ENCODE measurements at regions not wholly inside any gene's neighbourhood (a gene's known extent, or its start where the extent isn't known, plus 50 kb on each side); places are given as distances from the start of the nearest gene placed in this dataset.

DNA sequence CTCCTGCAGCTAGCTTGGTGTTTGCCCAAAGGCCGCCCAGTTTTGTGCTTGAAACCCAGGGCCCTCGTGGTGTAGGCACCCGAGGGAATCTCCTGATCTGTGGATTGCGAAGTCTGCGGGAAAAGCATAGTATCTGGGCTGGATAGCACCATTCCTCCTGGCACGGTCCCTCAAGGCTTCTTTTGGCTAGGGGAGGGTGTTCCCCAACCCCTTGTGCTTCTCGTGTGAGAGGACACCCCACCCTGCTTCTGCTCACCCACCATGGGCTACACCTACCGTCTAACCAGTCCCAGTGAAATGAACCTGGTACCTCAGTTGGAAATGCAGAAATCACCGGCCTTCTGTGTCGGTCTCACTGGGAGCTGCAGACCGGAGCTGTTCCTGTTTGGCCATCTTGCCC, 403.5 kb downstream of the USP25 start:
- H3K79me2 ChIP-seq (replicated peaks; ENCODE audit: insufficient read depth), result no peaks in the 10 kb centered on the region
- peaks cover under 1% of the 10 kb centered on the region; the same call in 1 of the 2 replicates for H3K9me2 ChIP-seq (ENCODE audit: insufficient read depth)

DNA sequence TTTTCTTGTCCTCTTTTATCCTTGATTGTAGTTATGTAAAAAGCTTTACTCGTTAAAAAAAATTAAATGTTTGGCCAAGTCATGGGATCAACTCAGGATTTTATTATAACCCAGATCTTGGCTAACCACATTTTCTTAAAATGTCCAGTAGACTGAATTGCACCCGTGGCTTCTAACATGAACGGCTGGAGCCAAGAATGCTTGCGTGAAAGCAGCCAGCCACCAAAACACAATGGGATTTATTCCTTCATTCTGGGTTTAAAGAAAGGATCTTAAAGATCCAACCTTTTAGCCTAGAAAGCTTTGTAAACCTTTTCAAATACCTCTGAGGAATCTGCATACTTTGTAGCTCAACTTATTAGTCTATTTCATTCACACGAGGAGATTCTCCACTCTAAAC, 404.4 kb downstream of the USP25 start:
- no peak overlapping the region for H2AFZ ChIP-seq
- H3K79me2 ChIP-seq (replicated peaks; ENCODE audit: insufficient read depth), result no peaks in the 10 kb centered on the region
- no peaks in the 10 kb centered on the region for H3K4me1 ChIP-seq (ENCODE audit: insufficient read depth)
- H3K27me3 Mint-ChIP-seq (ENCODE audit: insufficient read depth, low read depth, poor library complexity), result no peaks in the 10 kb centered on the region
- peaks cover 8% of the 10 kb centered on the region; the same call in 1 of the 3 replicates for H3K9me3 Mint-ChIP-seq
- no peaks in the 10 kb centered on the region; the same call in 2 of the 3 replicates for H3K36me3 Mint-ChIP-seq (ENCODE audit: low read depth)
- H3K4me2 ChIP-seq, result no peak overlapping the region
- no peak overlapping the region for H3K4me3 Mint-ChIP-seq
- no peaks in the 10 kb centered on the region for H3K36me3 ChIP-seq (ENCODE audit: insufficient read depth)
- DNase-seq (ENCODE audit: low spot score), result no peak
- no peaks in the 10 kb centered on the region for H4K20me1 ChIP-seq (replicated peaks; ENCODE audit: insufficient read depth)
- no peaks in the 10 kb centered on the region for H3K4me1 Mint-ChIP-seq
- no peak overlapping the region; the same call in 1 of the 2 replicates for H3K27ac Mint-ChIP-seq
- H3F3A ChIP-seq (replicated peaks; ENCODE audit: low read depth), result no peaks in the 10 kb centered on the region
- H3K9me2 ChIP-seq (ENCODE audit: insufficient read depth), result no peaks in the 10 kb centered on the region; the same call in 1 of the 2 replicates
- no peak overlapping the region for H3K4me3 ChIP-seq
- ATAC-seq, result no peak
- no peak overlapping the region for H3K27ac ChIP-seq (ENCODE audit: low read depth)
- no peaks in the 10 kb centered on the region for H3K27me3 ChIP-seq (ENCODE audit: insufficient read depth)
- TF ChIP-seq ZNF462 (CRISPR knock-in tag; IDR thresholded peaks at IDR 0.05) (no peak), EZH2phosphoT487 (IDR thresholded peaks at IDR 0.05; ENCODE audit: unreplicated experiment) (no peak), ZNF331 (CRISPR knock-in tag; IDR thresholded peaks at IDR 0.05; ENCODE audit: low read depth) (no peak), JUNB (IDR thresholded peaks at IDR 0.05; ENCODE audit: unreplicated experiment) (no peak), CTCF (conservative IDR thresholded peaks at IDR 0.05; ENCODE audit: low read depth in 2 of 2) (no peak)

More for the DNA sequence above, 403.5 kb downstream of the USP25 start:
- H3K36me3 Mint-ChIP-seq (ENCODE audit: low read depth), result no peaks in the 10 kb centered on the region; the same call in 2 of the 3 replicates
- no peak for ATAC-seq
- no peak overlapping the region for H3K4me2 ChIP-seq
- H2AFZ ChIP-seq, result no peak overlapping the region
- no peaks in the 10 kb centered on the region for H3K27me3 Mint-ChIP-seq (ENCODE audit: insufficient read depth, low read depth, poor library complexity)
- no peak overlapping the region for H3K27ac ChIP-seq (ENCODE audit: low read depth)
- no peak overlapping the region for H3K4me3 Mint-ChIP-seq
- H3F3A ChIP-seq (replicated peaks; ENCODE audit: low read depth), result no peaks in the 10 kb centered on the region
- no peaks in the 10 kb centered on the region for H3K36me3 ChIP-seq (ENCODE audit: insufficient read depth)
- H3K4me1 Mint-ChIP-seq, result no peaks in the 10 kb centered on the region
- no peak overlapping the region for H3K4me3 ChIP-seq
- H3K27ac Mint-ChIP-seq, result no peak overlapping the region
- TF ChIP-seq, protein P1, sequence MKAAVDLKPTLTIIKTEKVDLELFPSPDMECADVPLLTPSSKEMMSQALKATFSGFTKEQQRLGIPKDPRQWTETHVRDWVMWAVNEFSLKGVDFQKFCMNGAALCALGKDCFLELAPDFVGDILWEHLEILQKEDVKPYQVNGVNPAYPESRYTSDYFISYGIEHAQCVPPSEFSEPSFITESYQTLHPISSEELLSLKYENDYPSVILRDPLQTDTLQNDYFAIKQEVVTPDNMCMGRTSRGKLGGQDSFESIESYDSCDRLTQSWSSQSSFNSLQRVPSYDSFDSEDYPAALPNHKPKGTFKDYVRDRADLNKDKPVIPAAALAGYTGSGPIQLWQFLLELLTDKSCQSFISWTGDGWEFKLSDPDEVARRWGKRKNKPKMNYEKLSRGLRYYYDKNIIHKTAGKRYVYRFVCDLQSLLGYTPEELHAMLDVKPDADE (IDR thresholded peaks at IDR 0.05), result no peak
- TF ChIP-seq CTCF (conservative IDR thresholded peaks at IDR 0.05; ENCODE audit: low read depth in 2 of 2) (no peak), EZH2 (IDR thresholded peaks at IDR 0.05; ENCODE audit: low read depth, unreplicated experiment) (no peak), ZNF331 (CRISPR knock-in tag; IDR thresholded peaks at IDR 0.05; ENCODE audit: low read depth) (no peak)
- DNase-seq (ENCODE audit: low spot score), result no peak
- H3K27me3 ChIP-seq (ENCODE audit: insufficient read depth), result no peaks in the 10 kb centered on the region
- H4K20me1 ChIP-seq (replicated peaks; ENCODE audit: insufficient read depth), result no peaks in the 10 kb centered on the region
- no peaks in the 10 kb centered on the region for H3K4me1 ChIP-seq (ENCODE audit: insufficient read depth)
- H3K9me3 Mint-ChIP-seq, result peaks cover 8% of the 10 kb centered on the region; the same call in 1 of the 3 replicates

All from GM23338 (cell line).